IMR-90 (cell line): ENCODE measurements at regions not wholly inside any gene's neighbourhood (a gene's known extent, or its start where the extent isn't known, plus 50 kb on each side); places are given as distances from the start of the nearest gene placed in this dataset.

Source experiments
- ATAC-seq: fragments of 200-7000 bp; cut with Tn5 transposase; 2 replicates; pipeline ENCODE4 v1.9.1; 2020; ENCODE audit warnings: low read depth, mild to moderate bottlenecking, moderate library complexity
- BruUV-seq: library from RNA; stranded (reverse); fragments of 400-500 nt; replicated peaks from 2 replicates; lab custom pipeline; 2021; lab: Mats Ljungman, UMichigan
- CTCF ChIA-PET: fragments of 300-600 bp; formaldehyde crosslinking; extraction: SDS; loops from one replicate; lab custom pipeline; 2021; ENCODE audit warnings: antibody characterized with exemption; lab: Yijun Ruan, JAX
- POLR2A ChIA-PET: fragments of 300-600 bp; sonication (Branson Sonifier 250); formaldehyde crosslinking; loops from one replicate; lab custom pipeline; 2022; ENCODE audit warnings: antibody characterized with exemption; ENCODE audit not compliant: unreplicated experiment; lab: Charles Lee
- DNase-seq: peaks from one replicate; pipeline ENCODE4 v3.0.0; 2013
- H2AFZ ChIP-seq: replicated peaks from 2 replicates; pipeline ENCODE3; 2013; ENCODE audit warnings: low read length, mild to moderate bottlenecking; ENCODE audit not compliant: poor library complexity
- H2AK5ac ChIP-seq: 2 replicates; pipeline ENCODE4 v1.6.1; 2013; ENCODE audit warnings: low read depth, low read length, inconsistent platforms
- H2AK9ac ChIP-seq: replicated peaks from 2 replicates; pipeline ENCODE3; 2013; ENCODE audit warnings: mild to moderate bottlenecking, low read depth, low read length, moderate library complexity; ENCODE audit not compliant: poor library complexity
- H2BK120ac ChIP-seq: 2 replicates; pipeline ENCODE4 v1.6.1; 2013; ENCODE audit warnings: low read depth, low read length, inconsistent platforms
- H2BK15ac ChIP-seq: 3 replicates; pipeline ENCODE4 v1.6.1; 2013; ENCODE audit warnings: low read depth, low read length, inconsistent platforms
- H2BK20ac ChIP-seq: 2 replicates; pipeline ENCODE4 v1.6.1; 2013; ENCODE audit warnings: low read depth, mild to moderate bottlenecking, inconsistent platforms, low read length, moderate library complexity
- H2BK5ac ChIP-seq: 2 replicates; pipeline ENCODE4 v1.6.1; 2013; ENCODE audit warnings: mild to moderate bottlenecking, low read depth, low read length, inconsistent platforms; ENCODE audit not compliant: poor library complexity, severe bottlenecking
- H3K14ac ChIP-seq: replicated peaks from 2 replicates; pipeline ENCODE4 v1.6.1; 2013; ENCODE audit warnings: low read depth, low read length, inconsistent platforms
- H3K18ac ChIP-seq: 2 replicates; pipeline ENCODE4 v1.6.1; 2013; ENCODE audit warnings: low read depth, low read length, control low read depth
- H3K23ac ChIP-seq: 2 replicates; pipeline ENCODE4 v1.6.1; 2013; ENCODE audit warnings: low read depth, low read length, inconsistent platforms
- H3K27ac ChIP-seq: 2 replicates; pipeline ENCODE4 v1.5.1; 2013; ENCODE audit warnings: mild to moderate bottlenecking, control low read depth, low read length; ENCODE audit not compliant: insufficient read depth
- H3K27me3 ChIP-seq: 2 replicates; pipeline ENCODE4 v1.6.1; 2013; ENCODE audit warnings: low read length; ENCODE audit not compliant: control insufficient read depth, insufficient read depth
- H3K36me3 ChIP-seq: 2 replicates; pipeline ENCODE4 v1.6.1; 2013; ENCODE audit warnings: low read length, mixed read lengths; ENCODE audit not compliant: control insufficient read depth, insufficient read depth
- H3K4ac ChIP-seq: 2 replicates; pipeline ENCODE4 v1.6.1; 2013; ENCODE audit warnings: low read depth, low read length, inconsistent platforms
- H3K4me1 ChIP-seq: 2 replicates; pipeline ENCODE4 v1.6.1; 2013; ENCODE audit warnings: low read length, mixed read lengths; ENCODE audit not compliant: control insufficient read depth, insufficient read depth
- H3K4me2 ChIP-seq: 2 replicates; pipeline ENCODE4 v1.6.1; 2013; ENCODE audit warnings: low read depth, mild to moderate bottlenecking, control low read depth, low read length, moderate library complexity
- H3K4me3 ChIP-seq: 2 replicates; pipeline ENCODE4 v1.5.1; 2013; ENCODE audit warnings: low read depth, mild to moderate bottlenecking, control low read depth, low read length, moderate library complexity; ENCODE audit not compliant: insufficient read depth
- H3K56ac ChIP-seq: 2 replicates; pipeline ENCODE4 v1.6.1; 2013; ENCODE audit warnings: low read length, inconsistent platforms; ENCODE audit not compliant: insufficient read depth; ENCODE audit errors: extremely low read depth
- H3K79me1 ChIP-seq, 2 experiments: 2 replicates each; pipeline ENCODE4 v1.6.1; 2013; ENCODE audit warnings: low read length in 2 of 2, inconsistent platforms in 1 of 2, low read depth in 1 of 2
- H3K9ac ChIP-seq: 2 replicates; pipeline ENCODE4 v1.6.1; 2013; ENCODE audit warnings: low read depth, low read length, control low read depth
- H3K9me1 ChIP-seq: 2 replicates; pipeline ENCODE4 v1.6.1; 2013; ENCODE audit warnings: low read length, inconsistent platforms; ENCODE audit not compliant: insufficient read depth
- H3K9me3 ChIP-seq: 2 replicates; pipeline ENCODE4 v1.6.1; 2013; ENCODE audit warnings: low read length; ENCODE audit not compliant: control insufficient read depth, insufficient read depth
- H4K20me1 ChIP-seq: 2 replicates; pipeline ENCODE4 v1.6.1; 2013; ENCODE audit warnings: low read length, inconsistent platforms; ENCODE audit not compliant: insufficient read depth
- H4K5ac ChIP-seq: 2 replicates; pipeline ENCODE4 v1.6.1; 2013; ENCODE audit warnings: mild to moderate bottlenecking, low read depth, low read length, control low read depth
- H4K8ac ChIP-seq, 2 experiments: 2 replicates each; pipeline ENCODE4 v1.6.1; 2013; ENCODE audit warnings: low read depth in 2 of 2, low read length in 2 of 2, control low read depth in 1 of 2, inconsistent platforms in 1 of 2
- H4K91ac ChIP-seq: 2 replicates; pipeline ENCODE4 v1.6.1; 2013; ENCODE audit warnings: low read depth, low read length, inconsistent platforms; ENCODE audit not compliant: insufficient read depth
- BHLHE40 ChIP-seq: fragments of 150-350 bp; IDR thresholded peaks from 2 replicates; pipeline ENCODE4 v1.6.1; 2016; ENCODE audit warnings: mild to moderate bottlenecking, low read depth, low read length
- CEBPB ChIP-seq: IDR thresholded peaks from 2 replicates; pipeline ENCODE4 v1.6.1; 2012; ENCODE audit warnings: low read depth, low read length, improper control_type of control experiment
- CHD1 ChIP-seq: IDR thresholded peaks from 2 replicates; pipeline ENCODE4 v1.6.1; 2012; ENCODE audit warnings: low read depth, low read length, improper control_type of control experiment
- FOS ChIP-seq: fragments of 150-350 bp; IDR thresholded peaks from 2 replicates; pipeline ENCODE4 v1.6.1; 2016; ENCODE audit warnings: low read depth, low read length
- MAFK ChIP-seq: IDR thresholded peaks from 2 replicates; pipeline ENCODE4 v1.6.1; 2012; ENCODE audit warnings: low read depth, low read length, improper control_type of control experiment
- MXI1 ChIP-seq: IDR thresholded peaks from 2 replicates; pipeline ENCODE4 v1.6.1; 2012; ENCODE audit warnings: low read depth, mild to moderate bottlenecking, low read length, moderate library complexity, borderline replicate concordance
- NFE2L2 ChIP-seq: fragments of 150-350 bp; IDR thresholded peaks from 2 replicates; pipeline ENCODE4 v1.6.1; 2016; ENCODE audit warnings: low read depth, mild to moderate bottlenecking, low read length
- POLR2A ChIP-seq: IDR thresholded peaks from 2 replicates; pipeline ENCODE4 v1.6.1; 2012; ENCODE audit warnings: mild to moderate bottlenecking, low read depth, low read length
- RAD21 ChIP-seq: IDR thresholded peaks from 2 replicates; pipeline ENCODE4 v1.6.1; 2012; ENCODE audit warnings: low read length, improper control_type of control experiment
- RFX5 ChIP-seq: IDR thresholded peaks from 2 replicates; pipeline ENCODE4 v1.8.0; 2012; ENCODE audit warnings: low read depth, mild to moderate bottlenecking, low read length, moderate library complexity
- SMC3 ChIP-seq: fragments of 150-350 bp; IDR thresholded peaks from 2 replicates; pipeline ENCODE4 v1.6.1; 2016; ENCODE audit warnings: low read depth, mild to moderate bottlenecking, antibody characterized with exemption, low read length, moderate library complexity
- WGBS, 2 experiments: methylation state at CpG; one replicate each; pipeline versions ENCODE4 v1.1.5 to v1.1.7; 2013; ENCODE audit warnings: missing lambda C conversion rate in 2 of 2; ENCODE audit not compliant: insufficient read length in 1 of 2; ENCODE audit errors: extremely low coverage in 2 of 2; 5-methylcytosine and 5-hydroxymethylcytosine counted together
- dilution Hi-C: fragments of 300-500 bp; cut with HindIII; formaldehyde crosslinking; loops from one replicate; pipeline ENCODE4 v1.14.3; 2018; ENCODE audit warnings: low sequenced_read_pairs; ENCODE audit not compliant: unreplicated experiment
- in situ Hi-C: fragments of 300-500 bp; cut with MboI; formaldehyde crosslinking; loops from 3 replicates; pipeline ENCODE4 v1.14.3; 2019; ENCODE audit warnings: low sequenced_read_pairs, inconsistent platforms, mixed read lengths
- intact Hi-C: fragments of 100-400 bp; cut with micrococcal nuclease; formaldehyde crosslinking; loops from 2 replicates; pipeline ENCODE4 v1.10.0; 2022
- TF ChIP-seq, protein P1 (sequence below): conservative IDR thresholded peaks from 2 replicates; pipeline ENCODE4 v1.5.1; 2012; ENCODE audit warnings: mild to moderate bottlenecking, low read depth, low read length, improper control_type of control experiment

DNA sequence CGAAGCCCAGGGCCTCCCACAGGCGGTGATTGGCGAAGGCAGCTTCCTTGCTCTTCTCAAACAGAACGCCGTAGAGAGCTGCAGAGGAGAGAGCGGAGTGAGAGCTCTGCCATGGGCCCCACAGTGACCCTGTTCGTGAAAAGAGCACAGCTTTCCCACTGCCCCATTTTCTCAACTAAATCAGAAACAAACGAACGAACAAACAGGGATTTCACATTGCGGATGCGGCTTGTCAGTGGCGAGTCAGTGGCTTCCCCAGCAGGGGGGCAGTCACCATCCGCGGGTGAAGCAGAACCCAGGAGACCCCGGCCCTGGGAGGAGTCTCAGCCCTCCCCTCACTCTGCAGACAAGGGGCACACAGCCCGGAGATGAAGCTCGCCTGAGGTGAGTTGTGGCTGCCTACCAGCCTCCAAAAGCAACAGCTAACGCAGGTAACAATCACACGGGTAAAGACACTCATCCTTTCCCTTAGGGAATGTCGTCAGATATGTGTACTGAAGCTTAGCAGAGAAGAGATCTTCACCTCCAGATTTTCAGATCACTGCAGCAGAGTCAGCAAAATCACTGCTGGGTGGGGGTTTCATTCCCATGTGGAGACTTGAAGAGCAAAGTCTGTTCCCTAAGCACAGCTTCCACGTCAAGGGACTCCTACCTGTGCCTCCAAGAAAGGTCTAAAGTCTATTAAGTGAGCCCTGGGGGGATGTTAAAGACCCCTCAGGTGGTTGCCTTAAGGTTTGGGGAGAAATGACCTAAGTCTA lies 51.2 kb upstream of the GPR31 start:
- H3K9me1 ChIP-seq, result no peaks in the 10 kb centered on the region
- in situ Hi-C loops, result loop anchor here (25.0 kb wide), 1 partner anchor 678 kb away; no protein-coding TSS in a partner anchor
- H3K27ac ChIP-seq, result no peak overlapping the region
- no peak overlapping the region for H3K4me3 ChIP-seq
- H2BK15ac ChIP-seq, result no peak overlapping the region
- H2AK9ac ChIP-seq, result no peak overlapping the region
- no peak for TF ChIP-seq MXI1
- no peak for TF ChIP-seq MAFK
- TF ChIP-seq SMC3, result no peak
- no peak for TF ChIP-seq NFE2L2
- no peak for TF ChIP-seq POLR2A
- no peak for TF ChIP-seq RFX5
- TF ChIP-seq RAD21, result no peak
- TF ChIP-seq CEBPB, result no peak
- TF ChIP-seq, protein P1, sequence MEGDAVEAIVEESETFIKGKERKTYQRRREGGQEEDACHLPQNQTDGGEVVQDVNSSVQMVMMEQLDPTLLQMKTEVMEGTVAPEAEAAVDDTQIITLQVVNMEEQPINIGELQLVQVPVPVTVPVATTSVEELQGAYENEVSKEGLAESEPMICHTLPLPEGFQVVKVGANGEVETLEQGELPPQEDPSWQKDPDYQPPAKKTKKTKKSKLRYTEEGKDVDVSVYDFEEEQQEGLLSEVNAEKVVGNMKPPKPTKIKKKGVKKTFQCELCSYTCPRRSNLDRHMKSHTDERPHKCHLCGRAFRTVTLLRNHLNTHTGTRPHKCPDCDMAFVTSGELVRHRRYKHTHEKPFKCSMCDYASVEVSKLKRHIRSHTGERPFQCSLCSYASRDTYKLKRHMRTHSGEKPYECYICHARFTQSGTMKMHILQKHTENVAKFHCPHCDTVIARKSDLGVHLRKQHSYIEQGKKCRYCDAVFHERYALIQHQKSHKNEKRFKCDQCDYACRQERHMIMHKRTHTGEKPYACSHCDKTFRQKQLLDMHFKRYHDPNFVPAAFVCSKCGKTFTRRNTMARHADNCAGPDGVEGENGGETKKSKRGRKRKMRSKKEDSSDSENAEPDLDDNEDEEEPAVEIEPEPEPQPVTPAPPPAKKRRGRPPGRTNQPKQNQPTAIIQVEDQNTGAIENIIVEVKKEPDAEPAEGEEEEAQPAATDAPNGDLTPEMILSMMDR, result no peak
- no peak for TF ChIP-seq FOS
- no peak for TF ChIP-seq BHLHE40
- TF ChIP-seq CHD1, result no peak
- WGBS, 2 experiments, result no CpG with 5 or more reads among the region's 21 CpGs
- no peak overlapping the region for H2AK5ac ChIP-seq
- H3K9me3 ChIP-seq, result peaks cover 29% of the 10 kb centered on the region
- ATAC-seq, result no peak
- H3K56ac ChIP-seq, result no peak overlapping the region
- H4K20me1 ChIP-seq, result no peaks in the 10 kb centered on the region
- H3K23ac ChIP-seq, result no peak overlapping the region
- no peak overlapping the region for H3K14ac ChIP-seq
- dilution Hi-C loops, result no loop called here
- ChIA-PET POLR2A (no interaction called here), CTCF (no interaction called here)
- intact Hi-C loops, result no loop called here
- no peak overlapping the region for H3K18ac ChIP-seq
- H4K5ac ChIP-seq, result no peak overlapping the region
- H3K4me1 ChIP-seq, result no peaks in the 10 kb centered on the region
- no peak overlapping the region for H2BK20ac ChIP-seq
- no peak overlapping the region for H3K4me2 ChIP-seq
- H2BK5ac ChIP-seq, result no peak overlapping the region
- H3K4ac ChIP-seq, result no peak overlapping the region
- no peak overlapping the region for H2BK120ac ChIP-seq
- no peak overlapping the region for H3K9ac ChIP-seq
- no peak overlapping the region for H4K91ac ChIP-seq
- no peaks in the 10 kb centered on the region for H3K27me3 ChIP-seq
- no peaks in the 10 kb centered on the region for H3K36me3 ChIP-seq
- DNase-seq, result no peak
- no peak overlapping the region for H4K8ac ChIP-seq
- H3K79me1 ChIP-seq, result no peaks in the 10 kb centered on the region
- no peak overlapping the region for H2AFZ ChIP-seq
- no TSS peak for BruUV-seq
